ENCODE measurements at regions not wholly inside any gene's neighbourhood (a gene's known extent, or its start where the extent isn't known, plus 50 kb on each side); places are given as distances from the start of the nearest gene placed in this dataset.
"Not testable (repeated sequence)": the region's sequence is repeated elsewhere in the genome, so short reads cannot be mapped to it uniquely, and the experiment has no call there.

DNA sequence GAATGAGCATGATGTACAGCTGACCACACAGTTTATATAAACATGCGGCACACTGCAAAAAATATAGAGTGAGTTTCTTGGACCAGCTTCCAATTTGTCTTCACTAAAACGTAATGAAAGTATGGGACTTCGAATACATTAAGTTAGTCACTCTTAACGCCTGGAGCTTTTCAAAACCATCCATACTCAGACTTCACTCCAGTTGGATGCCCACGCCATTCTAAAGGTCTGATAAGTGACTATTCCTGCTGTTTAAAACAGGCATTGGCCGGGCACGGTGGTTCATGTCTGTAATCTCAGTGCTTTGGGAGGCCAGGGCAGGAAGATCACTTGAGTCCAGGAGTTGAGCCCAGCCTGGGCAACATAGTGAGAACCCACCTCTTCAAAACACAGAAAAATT, 84.6 kb downstream of the MYL12B start:
- Histone ChIP-seq H3K79me2 (ENCODE audit: low read length) (no peaks in the 10 kb centered on the region), H3K4me3 (ENCODE audit: low read length) (no peak overlapping the region), H3K4me1 (ENCODE audit: insufficient read depth, low read length) (peaks cover 10% of the 10 kb centered on the region), H4K20me1 (ENCODE audit: low read length) (no peaks in the 10 kb centered on the region), H3K4me2 (ENCODE audit: low read length) (no peak overlapping the region), H3K27ac (ENCODE audit: low read length) (no peak overlapping the region), H3K27me3 (ENCODE audit: low read length) (no peaks in the 10 kb centered on the region), H2AFZ (ENCODE audit: low read length) (no peak overlapping the region), H3K9me2 (replicated peaks; ENCODE audit: low read length) (no peaks in the 10 kb centered on the region), H3K36me3 (ENCODE audit: low read depth, low read length) (no peaks in the 10 kb centered on the region), H3K9ac (ENCODE audit: low read length) (no peak overlapping the region), H3F3A (ENCODE audit: low read length, unreplicated experiment) (no peaks in the 10 kb centered on the region), H3K9me3 (ENCODE audit: low read length) (no peaks in the 10 kb centered on the region)
- intact Hi-C loops (cut with micrococcal nuclease): no loop called here
- ChIA-PET CTCF (no interaction called here), POLR2A (ENCODE audit: unreplicated experiment) (no interaction called here)
- BruUV-seq (replicated peaks): no TSS peak
- TF ChIP-seq CTCF (conservative IDR thresholded peaks at IDR 0.05; ENCODE audit: low read depth, low read length): no peak
- ATAC-seq (no peak), DNase-seq (no peak)

DNA sequence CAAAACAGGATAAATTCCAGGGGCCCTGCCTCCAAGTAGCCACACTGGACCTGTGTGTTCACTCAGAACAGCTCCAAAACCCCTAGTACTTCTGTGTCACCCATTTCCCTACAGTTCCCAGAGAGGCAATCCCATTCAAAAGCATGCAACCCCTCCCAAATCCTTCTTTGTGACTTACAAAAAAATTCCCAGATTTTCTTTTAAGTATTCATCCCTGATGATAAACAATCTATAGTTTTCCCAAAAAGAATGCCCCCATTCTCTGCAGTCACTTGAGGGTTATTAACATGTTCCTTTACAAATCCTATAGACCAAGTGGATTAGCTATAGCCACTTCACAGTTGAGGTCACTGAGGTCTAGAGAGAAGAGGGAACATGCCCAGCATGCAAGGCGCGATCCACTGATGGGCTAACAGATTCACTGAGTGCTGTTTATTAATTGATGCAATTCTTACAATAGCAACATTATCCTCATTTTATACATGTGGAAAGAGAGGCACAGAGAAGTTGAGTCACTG, 85.4 kb downstream of the MYL12B start:
- no peak for DNase-seq
- H3K27me3 ChIP-seq (ENCODE audit: low read length): no peaks in the 10 kb centered on the region
- no peak for TF ChIP-seq CTCF (conservative IDR thresholded peaks at IDR 0.05; ENCODE audit: low read depth, low read length)
- TF ChIP-seq EZH2 (IDR thresholded peaks at IDR 0.05; ENCODE audit: low read length, unreplicated experiment): no peak
- TF ChIP-seq EZH2phosphoT487 (IDR thresholded peaks at IDR 0.05; ENCODE audit: borderline replicate concordance, low read length): no peak
- H3K4me3 ChIP-seq (ENCODE audit: low read length): no peak overlapping the region
- no peaks in the 10 kb centered on the region for H3K9me3 ChIP-seq (ENCODE audit: low read length)
- H3K36me3 ChIP-seq (ENCODE audit: low read depth, low read length): no peaks in the 10 kb centered on the region
- no peaks in the 10 kb centered on the region for H3K9me2 ChIP-seq (replicated peaks; ENCODE audit: low read length)
- BruUV-seq (replicated peaks): no TSS peak
- no peak overlapping the region for H3K9ac ChIP-seq (ENCODE audit: low read length)
- H3K27ac ChIP-seq (ENCODE audit: low read length): no peak overlapping the region
- H3K4me2 ChIP-seq (ENCODE audit: low read length): no peak overlapping the region
- intact Hi-C loops (cut with micrococcal nuclease): no loop called here
- CTCF ChIA-PET: no interaction called here
- ATAC-seq: no peak
- H3F3A ChIP-seq (ENCODE audit: low read length, unreplicated experiment): no peaks in the 10 kb centered on the region
- POLR2A ChIA-PET (ENCODE audit: unreplicated experiment): no interaction called here
- peaks cover 10% of the 10 kb centered on the region for H3K4me1 ChIP-seq (ENCODE audit: insufficient read depth, low read length)
- H3K79me2 ChIP-seq (ENCODE audit: low read length): no peaks in the 10 kb centered on the region
- H2AFZ ChIP-seq (ENCODE audit: low read length): no peak overlapping the region
- H4K20me1 ChIP-seq (ENCODE audit: low read length): no peaks in the 10 kb centered on the region

DNA sequence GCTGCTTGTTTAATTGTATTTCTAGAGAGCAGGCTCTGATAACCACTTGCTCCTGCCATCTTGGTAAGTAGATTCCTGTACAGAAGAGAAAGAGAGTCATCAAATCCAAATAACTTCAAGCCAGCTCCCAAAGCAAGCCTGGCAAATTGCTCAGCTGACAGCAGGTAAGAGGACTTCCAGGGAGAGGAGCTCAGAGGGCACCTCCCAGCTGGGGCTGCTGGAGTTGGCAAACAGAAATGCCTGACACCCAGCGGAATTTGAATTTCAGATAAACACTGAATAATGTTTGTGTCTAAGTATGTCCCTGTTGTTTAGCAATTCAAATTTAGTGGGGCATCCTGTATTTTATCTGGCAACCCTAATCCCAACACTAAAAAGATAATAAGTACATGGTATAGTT, 86.2 kb downstream of the MYL12B start:
- Histone ChIP-seq H2AFZ (ENCODE audit: low read length) (no peak overlapping the region), H3K4me2 (ENCODE audit: low read length) (no peak overlapping the region), H3K36me3 (ENCODE audit: low read depth, low read length) (no peaks in the 10 kb centered on the region), H3K9me2 (replicated peaks; ENCODE audit: low read length) (no peaks in the 10 kb centered on the region), H3K4me3 (ENCODE audit: low read length) (no peak overlapping the region), H3F3A (ENCODE audit: low read length, unreplicated experiment) (no peaks in the 10 kb centered on the region), H3K27me3 (ENCODE audit: low read length) (no peaks in the 10 kb centered on the region), H3K9ac (ENCODE audit: low read length) (no peak overlapping the region), H3K27ac (ENCODE audit: low read length) (no peak overlapping the region), H3K79me2 (ENCODE audit: low read length) (no peaks in the 10 kb centered on the region), H3K9me3 (ENCODE audit: low read length) (no peaks in the 10 kb centered on the region), H3K4me1 (ENCODE audit: insufficient read depth, low read length) (peaks cover 10% of the 10 kb centered on the region), H4K20me1 (ENCODE audit: low read length) (no peaks in the 10 kb centered on the region)
- TF ChIP-seq EZH2 (IDR thresholded peaks at IDR 0.05; ENCODE audit: low read length, unreplicated experiment) (no peak), EZH2phosphoT487 (IDR thresholded peaks at IDR 0.05; ENCODE audit: borderline replicate concordance, low read length) (no peak), CTCF (conservative IDR thresholded peaks at IDR 0.05; ENCODE audit: low read depth, low read length) (no peak)
- POLR2A ChIA-PET (ENCODE audit: unreplicated experiment): no interaction called here
- intact Hi-C loops (cut with micrococcal nuclease): no loop called here
- DNase-seq: no peak
- no TSS peak for BruUV-seq (replicated peaks)
- ATAC-seq: no peak
- CTCF ChIA-PET: no interaction called here

- POLR2A ChIA-PET (ENCODE audit: unreplicated experiment): interaction anchor here (0.6 kb wide), 1 partner anchor 317 kb away, joined by 5 read pairs; no protein-coding TSS in a partner anchor
- H4K20me1 ChIP-seq (ENCODE audit: low read length); DNase-seq; H3K9me3 ChIP-seq (ENCODE audit: low read length); H3K4me3 ChIP-seq (ENCODE audit: low read length); H3K79me2 ChIP-seq (ENCODE audit: low read length); H3K27ac ChIP-seq (ENCODE audit: low read length); H3F3A ChIP-seq (ENCODE audit: low read length, unreplicated experiment); ATAC-seq; BruUV-seq (replicated peaks); H3K4me2 ChIP-seq (ENCODE audit: low read length); H2AFZ ChIP-seq (ENCODE audit: low read length); H3K27me3 ChIP-seq (ENCODE audit: low read length); H3K36me3 ChIP-seq (ENCODE audit: low read depth, low read length); intact Hi-C loops (cut with micrococcal nuclease); H3K9me2 ChIP-seq (replicated peaks; ENCODE audit: low read length); H3K9ac ChIP-seq (ENCODE audit: low read length); CTCF ChIA-PET: not testable (repeated sequence)
- H3K4me1 ChIP-seq (ENCODE audit: insufficient read depth, low read length): peaks cover 10% of the 10 kb centered on the region
Measured at GRCh38 chr18:3349046-3349841, 87.3 kb downstream of the MYL12B start.
